ENCODE measurements at regions not wholly inside any gene's neighbourhood (a gene's known extent, or its start where the extent isn't known, plus 50 kb on each side); places are given as distances from the start of the nearest gene placed in this dataset.

DNA sequence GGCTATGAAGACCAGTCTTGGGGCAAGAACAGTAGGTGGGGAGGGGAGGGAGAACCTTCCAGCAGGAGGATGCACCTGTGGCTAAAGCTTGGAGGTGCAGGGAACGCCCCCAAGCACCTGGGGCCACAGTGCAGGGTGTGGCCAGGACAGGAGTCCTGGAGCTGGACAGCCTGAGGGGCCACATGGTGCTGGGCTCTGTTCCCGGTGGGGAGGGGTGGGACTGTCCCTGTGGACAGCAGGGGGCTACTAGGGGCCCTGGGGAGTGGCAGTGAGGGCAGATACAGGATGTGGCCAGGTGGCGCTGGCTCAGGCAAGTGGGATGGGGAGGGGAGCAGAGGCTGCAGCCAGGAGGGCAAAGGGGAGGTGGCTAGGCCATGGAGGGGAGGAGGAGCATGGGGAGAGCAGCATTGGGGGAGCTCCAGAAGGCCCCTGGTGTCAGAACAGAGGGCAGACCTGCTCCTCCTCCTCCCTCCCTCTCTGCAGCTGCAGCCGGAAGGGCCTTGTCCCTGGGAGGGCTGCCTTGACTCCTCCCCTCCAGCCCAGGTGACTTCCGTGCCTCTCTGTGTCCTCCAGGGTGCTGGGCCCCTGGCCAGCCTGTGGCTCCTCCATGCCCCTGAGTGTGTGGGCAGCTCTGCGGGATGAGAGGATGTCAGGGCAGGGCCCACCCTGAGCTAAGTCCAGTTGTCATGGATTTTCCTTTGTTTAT, 68.4 kb upstream of the DLK1 start:
- no peak for DNase-seq (ENCODE audit: low read depth in 2 of 2)

DNA sequence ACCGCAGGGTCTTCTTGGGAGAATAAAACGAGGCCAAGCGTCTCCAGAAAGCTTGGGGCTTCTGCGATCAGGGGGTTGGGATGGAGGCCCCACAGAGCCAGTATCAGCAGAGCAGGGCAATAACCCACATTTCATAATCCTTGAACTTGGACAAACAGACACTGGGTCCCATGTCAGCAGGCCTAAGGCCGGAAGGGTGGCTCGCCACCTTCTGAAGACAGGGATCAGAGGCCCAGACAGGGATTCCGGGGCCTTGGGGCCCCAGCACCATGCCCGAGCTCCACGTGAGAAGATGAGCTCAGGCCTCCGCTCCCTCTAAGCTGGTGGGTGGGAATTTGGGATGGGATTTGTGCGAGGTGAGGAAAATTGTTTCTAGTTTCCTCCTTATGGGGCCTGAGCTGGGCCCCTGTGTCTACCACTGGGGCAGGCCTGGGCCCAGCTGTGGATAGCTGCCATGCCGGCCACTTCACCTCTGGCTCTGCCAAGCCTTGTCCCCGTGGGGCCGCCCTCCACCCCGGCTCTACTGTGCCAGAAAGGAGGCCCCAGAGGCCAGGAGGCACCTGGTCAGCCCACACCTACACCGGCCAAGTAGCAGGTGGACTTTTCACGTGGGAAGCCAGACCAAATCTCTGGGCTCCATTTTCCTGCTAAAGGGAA, 67.2 kb upstream of the DLK1 start:
- DNase-seq (ENCODE audit: low read depth in 2 of 2) = no peak

DNA sequence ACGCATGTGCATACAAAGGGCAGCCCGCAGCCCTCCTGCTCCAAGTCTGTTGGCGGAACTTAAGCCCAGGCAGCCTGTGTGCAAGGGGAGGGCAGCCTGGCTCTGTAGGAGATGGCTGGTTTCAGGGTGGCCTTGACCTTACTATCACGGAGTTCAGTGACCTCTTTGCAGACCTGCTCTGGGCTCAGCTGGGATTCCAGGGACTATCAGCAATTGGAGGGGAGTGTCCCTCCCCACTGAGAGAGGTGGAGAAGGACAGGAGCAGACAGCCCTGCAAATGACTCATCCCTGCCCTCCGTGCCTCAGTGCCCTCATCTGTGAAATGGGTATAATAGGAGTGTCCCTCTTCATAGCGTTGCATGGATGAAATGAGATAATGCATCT, 66.2 kb upstream of the DLK1 start:
- DNase-seq (ENCODE audit: low read depth in 2 of 2) = no peak

DNA sequence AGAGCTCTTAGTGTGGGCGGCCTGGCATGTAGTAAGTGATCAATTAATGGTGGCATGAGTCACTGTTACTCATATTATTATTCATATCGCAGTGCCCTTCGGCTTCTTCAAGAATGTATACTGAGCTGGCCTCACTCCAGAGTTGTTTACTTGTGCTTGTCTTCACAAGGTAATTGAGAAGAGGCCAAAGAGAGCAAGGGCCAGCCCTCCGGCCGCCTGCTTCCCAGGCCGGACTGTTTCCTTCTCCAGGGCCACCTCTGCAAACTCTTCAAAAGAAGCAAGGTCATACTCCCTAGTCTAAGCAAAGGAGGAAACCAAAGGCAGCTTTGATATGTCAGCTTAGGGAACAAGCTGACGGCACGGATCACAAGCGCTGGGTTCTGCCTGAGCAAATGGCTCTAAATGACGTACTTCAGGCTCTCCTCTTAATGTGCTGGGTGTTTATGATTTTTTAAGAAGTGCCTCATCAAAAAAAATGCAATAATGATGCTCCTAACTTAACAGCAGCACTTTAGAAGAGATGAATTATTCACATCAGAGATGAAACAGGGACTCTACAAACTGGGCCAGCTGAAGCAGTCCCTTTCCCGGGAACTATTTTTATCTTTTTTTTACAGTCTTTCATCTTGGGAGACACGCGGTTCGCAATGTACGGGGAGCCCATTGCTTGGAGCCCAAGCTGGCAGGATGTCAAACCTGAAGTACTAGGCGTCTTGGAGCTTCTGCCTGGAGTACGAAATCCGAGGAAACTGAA, 65.6 kb upstream of the DLK1 start:
- DNase-seq (ENCODE audit: low read depth in 2 of 2) = no peak

DNA sequence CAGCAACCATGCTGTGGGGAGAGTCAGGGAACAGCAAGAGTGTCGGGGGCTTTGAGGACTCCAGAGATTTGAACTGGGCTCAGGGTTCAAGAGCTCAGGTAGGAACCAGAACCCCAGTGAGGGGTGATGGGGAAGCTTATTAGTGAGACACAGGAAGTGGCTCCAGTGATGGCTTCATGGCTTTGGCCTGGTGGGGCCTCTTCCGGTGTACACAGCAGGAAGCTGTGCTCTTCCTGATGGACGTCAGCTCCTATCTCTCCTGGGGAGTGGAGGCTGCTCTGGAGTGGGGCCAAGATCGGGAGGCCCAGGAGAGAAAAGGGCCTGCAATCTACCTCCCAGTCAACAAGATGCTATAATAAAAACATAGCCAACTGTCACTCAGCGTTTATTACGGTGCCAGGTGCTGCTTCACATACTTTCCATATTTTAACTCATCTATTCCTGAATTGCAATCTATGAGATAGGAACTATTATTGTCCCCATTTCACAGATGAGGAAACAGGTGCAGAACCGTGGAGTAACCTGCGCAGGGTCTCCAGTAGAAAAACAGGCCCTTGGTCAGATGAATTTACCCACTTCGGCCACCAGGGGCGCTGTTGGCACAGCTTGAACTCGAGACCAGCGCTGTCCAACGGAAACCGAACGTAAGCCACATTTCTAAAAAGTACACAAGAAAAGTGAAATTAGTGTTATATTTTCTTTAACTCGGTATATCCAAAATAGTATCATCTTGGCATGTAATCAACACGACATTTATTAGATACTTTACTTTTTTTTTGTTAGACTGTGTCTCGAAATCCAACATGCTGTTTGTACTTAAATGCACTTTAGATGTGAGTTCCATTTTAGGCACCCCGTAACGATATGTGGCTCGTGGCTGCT, 63.6 kb upstream of the DLK1 start:
- no peak for DNase-seq (ENCODE audit: low read depth in 2 of 2)

GRCh38 chr14:100663761-100664052, 63.0 kb upstream of the DLK1 start:
- DNase-seq (ENCODE audit: low read depth in 2 of 2) = no peak

- no peak for DNase-seq (ENCODE audit: low read depth in 2 of 2)
Measured at GRCh38 chr14:100664231-100664630, 62.5 kb upstream of the DLK1 start.

- peak in 1 of 2 experiments; percentile 49 for DNase-seq (ENCODE audit: low read depth in 2 of 2)
Measured at GRCh38 chr14:100664841-100665510, 61.7 kb upstream of the DLK1 start.

DNA sequence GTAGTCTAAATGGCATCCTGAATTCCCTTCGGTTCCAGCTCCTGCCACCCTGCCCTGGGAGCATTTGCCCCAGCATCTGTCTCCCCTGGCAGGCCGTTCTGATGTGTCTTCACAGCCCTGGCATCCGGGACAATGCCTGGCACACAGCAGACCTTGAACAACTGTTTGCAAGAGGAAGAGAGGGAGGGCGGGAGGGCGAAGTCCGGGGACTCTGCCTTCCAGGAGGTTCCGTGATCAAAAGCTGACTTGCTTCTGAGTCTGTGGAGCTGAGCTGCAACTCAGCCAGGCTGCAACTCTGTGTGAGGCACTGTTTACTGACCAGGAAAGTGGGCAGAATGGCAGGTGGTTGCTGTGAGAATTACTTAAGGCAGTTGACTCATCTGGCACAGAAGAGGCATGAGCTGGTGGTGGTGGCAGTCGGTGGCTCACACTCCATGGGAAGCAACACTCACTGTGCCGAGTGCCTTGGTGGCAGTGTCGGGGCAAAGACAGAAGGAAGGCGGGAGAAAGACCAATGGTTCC, 61.1 kb upstream of the DLK1 start:
- no peak for DNase-seq (ENCODE audit: low read depth in 2 of 2)

DNA sequence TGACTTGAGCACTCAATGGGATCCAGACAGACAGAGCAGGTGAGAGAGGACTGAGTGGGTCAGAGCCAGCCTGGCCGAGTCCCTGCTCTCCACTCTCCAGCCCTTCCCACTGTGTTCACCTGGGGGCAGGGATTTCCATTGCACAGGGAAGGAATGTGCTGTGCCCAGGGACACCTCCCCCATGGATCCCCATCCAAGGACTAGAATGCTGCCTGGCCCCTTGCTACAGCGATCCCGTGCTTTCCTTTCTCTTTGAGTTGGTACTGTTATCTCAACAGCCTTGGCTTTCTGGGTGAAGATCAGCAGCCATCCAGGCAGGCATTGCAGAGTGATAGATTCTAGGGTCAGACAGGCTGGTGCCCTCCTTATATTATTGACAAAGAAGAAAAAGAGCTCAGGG, 60.3 kb upstream of the DLK1 start:
- no peak for DNase-seq (ENCODE audit: low read depth in 2 of 2)

DNA sequence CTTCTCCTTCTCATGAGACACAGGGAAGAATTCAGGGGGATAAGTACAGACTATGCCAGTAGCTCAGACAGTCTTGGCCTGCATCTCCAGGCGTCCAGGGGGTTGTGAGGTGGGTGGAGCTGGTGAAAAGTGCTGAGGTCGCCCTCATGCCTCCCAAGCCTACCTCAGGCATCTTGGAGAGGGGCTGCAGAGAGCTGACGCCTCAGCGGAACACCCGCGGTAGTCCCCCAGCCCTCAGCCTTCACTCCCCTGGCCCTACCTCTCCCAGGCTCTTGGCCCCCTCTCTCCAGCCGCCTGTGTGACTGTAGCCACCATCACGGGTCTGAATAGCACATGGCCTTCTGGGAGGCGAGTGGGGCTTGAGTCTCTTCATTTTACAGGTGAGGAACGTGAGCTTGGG, 59.8 kb upstream of the DLK1 start:
- DNase-seq (ENCODE audit: low read depth in 2 of 2) = no peak

DNA sequence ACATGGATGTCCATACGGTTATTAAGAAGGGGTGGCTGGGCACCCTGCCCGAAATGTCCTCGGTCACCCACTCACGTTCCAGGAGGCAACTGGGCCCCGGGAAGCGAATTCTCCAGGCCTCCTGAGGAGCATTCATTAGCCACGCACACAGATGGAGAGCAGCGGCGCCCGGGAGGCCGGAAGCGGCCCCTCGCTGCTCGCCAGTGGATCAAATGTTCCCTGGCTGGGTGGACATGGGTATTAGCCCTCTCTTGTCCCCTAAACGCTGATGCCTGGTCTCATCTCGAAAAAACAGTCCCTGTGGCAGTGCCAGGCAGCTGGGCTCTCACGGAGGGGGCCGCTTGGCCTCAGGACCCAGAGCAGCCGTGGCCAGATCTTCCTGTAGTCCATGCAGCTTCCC, 59.0 kb upstream of the DLK1 start:
- no peak for DNase-seq (ENCODE audit: low read depth in 2 of 2)

- no peak for DNase-seq (ENCODE audit: low read depth in 2 of 2)
Measured at GRCh38 chr14:100668352-100668751, 58.3 kb upstream of the DLK1 start.

- DNase-seq (ENCODE audit: low read depth in 2 of 2) = no peak
Measured at GRCh38 chr14:100669011-100669412, 57.7 kb upstream of the DLK1 start.

DNA sequence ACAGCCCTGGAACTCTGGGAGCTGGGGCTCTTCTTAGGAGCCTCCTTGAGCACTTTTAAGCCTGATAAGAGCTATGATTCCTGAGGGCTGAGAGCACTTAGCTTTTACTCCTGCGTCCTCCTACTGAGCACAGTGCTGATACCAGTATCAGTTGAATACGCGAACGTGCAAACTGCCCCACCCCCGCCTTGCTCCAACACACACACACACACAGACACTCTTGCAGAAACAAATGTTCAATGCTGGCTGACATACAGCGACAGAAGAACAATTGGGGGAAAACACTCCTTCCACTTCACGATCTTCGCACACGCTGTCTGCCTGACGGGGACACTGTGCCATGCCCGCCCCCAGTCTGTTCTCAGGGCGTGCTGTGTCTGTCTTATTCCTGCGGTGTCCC, 57.2 kb upstream of the DLK1 start:
- DNase-seq (ENCODE audit: low read depth in 2 of 2) = no peak

- DNase-seq (ENCODE audit: low read depth in 2 of 2) = no peak
Measured at GRCh38 chr14:100670017-100670752, 56.5 kb upstream of the DLK1 start.

GRCh38 chr14:100670753-100671049, 56.0 kb upstream of the DLK1 start:
- DNase-seq (ENCODE audit: low read depth in 2 of 2) = no peak

GRCh38 chr14:100671386-100671901, 55.2 kb upstream of the DLK1 start:
- no peak for DNase-seq (ENCODE audit: low read depth in 2 of 2)

DNA sequence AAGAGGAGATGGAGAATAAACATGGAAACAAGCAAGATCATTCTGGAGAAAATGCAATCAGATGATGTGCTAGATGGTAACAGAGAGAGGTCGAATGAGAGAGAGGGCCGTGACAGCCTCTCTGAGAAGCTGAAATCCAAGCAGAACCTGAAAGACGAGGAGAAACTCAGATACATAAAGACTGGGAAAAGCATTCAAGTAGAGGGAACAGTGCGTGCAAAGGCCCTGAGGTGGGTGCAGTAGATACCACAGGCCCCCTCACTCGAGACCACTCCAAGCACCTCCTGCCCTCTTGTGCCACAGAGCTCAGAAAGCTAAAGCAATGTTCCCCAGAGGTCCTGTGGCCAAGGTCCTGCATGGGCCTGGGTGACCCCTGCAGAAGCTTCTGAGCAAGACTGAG, 54.8 kb upstream of the DLK1 start:
- DNase-seq (ENCODE audit: low read depth in 2 of 2) = no peak

DNA sequence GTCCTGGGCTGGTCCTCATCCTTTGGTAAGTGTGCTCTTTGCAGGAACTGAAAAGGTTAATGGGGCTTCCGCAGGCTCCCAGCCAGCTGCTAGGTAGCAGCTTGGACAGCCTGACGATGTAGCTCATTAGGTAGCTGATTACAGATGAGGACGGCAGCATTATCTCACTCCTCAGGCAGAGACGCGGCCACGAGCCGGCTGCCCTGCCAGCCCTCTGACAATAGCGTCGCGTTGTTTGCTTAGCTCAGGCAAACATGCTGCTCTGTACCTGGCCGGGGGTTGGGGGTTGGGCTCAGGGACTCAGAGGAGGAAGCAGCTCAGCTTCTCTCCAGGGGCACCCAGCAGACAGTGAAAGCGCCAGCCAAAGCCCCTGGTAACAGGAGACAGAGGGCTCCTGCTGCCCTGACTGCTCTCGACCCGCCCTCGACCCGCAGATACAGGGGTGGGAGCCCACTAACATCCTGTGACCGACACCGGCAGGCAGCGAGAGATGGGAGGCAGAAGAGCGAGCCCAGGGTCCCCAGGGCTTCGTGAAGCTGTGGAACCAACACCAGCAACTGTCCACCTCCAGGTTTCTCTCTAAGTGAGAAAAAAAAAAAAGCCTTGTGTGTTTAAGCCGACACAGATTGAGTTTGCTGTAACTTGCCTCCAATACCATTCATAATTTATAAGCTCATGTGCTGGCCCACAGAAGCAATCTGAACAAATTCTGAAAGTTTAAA, 53.4 kb upstream of the DLK1 start:
- DNase-seq (ENCODE audit: low read depth in 2 of 2) = no peak

Data from fibroblast of skin of left quadriceps (primary cell).